Thoracic aorta (tissue), 2 donors: ENCODE measurements at regions not wholly inside any gene's neighbourhood (a gene's known extent, or its start where the extent isn't known, plus 50 kb on each side); places are given as distances from the start of the nearest gene placed in this dataset.

Experiments used
- ATAC-seq: fragments of 150-250 bp; one replicate; pipeline ENCODE4 v1.8.0; 2017; ENCODE audit warnings: low read depth; ENCODE audit not compliant: insufficient number of reproducible peaks, low FRiP score
- DNase-seq: peaks from one replicate; pipeline ENCODE4 v3.0.0-alpha.2; 2020; ENCODE audit warnings: low spot score
- H3K27ac ChIP-seq, 2 donors: fragments of 200-600 bp; sonication (generic); 1 replicate in 1 of 2; 2 replicates in 1 of 2; pipeline ENCODE4 v1.5.1; 2016; ENCODE audit warnings: mild to moderate bottlenecking in 2 of 2, moderate library complexity in 2 of 2
- H3K27me3 ChIP-seq: fragments of 200-600 bp; sonication (generic); replicated peaks from 2 replicates; pipeline ENCODE4 v1.6.0; 2016; ENCODE audit warnings: mild to moderate bottlenecking; ENCODE audit not compliant: insufficient read depth
- H3K36me3 ChIP-seq: fragments of 200-600 bp; sonication (generic); one replicate; pipeline ENCODE4 v1.5.1; 2016
- H3K4me1 ChIP-seq, 2 donors: fragments of 200-600 bp; sonication (generic); 1 replicate in 1 of 2; 2 replicates in 1 of 2; pipeline versions ENCODE4 v1.5.1 to v1.6.0; 2016; ENCODE audit warnings: low read depth in 2 of 2, mild to moderate bottlenecking in 1 of 2; ENCODE audit not compliant: control insufficient read depth in 1 of 2
- H3K4me3 ChIP-seq: fragments of 200-600 bp; sonication (generic); 2 replicates; pipeline ENCODE4 v1.5.1; 2016; ENCODE audit warnings: mild to moderate bottlenecking
- H3K9me3 ChIP-seq: fragments of 200-600 bp; sonication (generic); 2 replicates; pipeline ENCODE4 v1.5.1; 2016
- CTCF ChIP-seq: fragments of 200-600 bp; sonication (generic); IDR thresholded peaks from one replicate; pipeline ENCODE4 v1.5.1; 2019; ENCODE audit warnings: antibody characterized with exemption

GRCh38 chr5:138661991-138662434 lies 86.8 kb upstream of the HSPA9 start:
- no peak for TF ChIP-seq CTCF
- DNase-seq (no peak), ATAC-seq (no peak)
- Histone ChIP-seq H3K9me3 (no peaks in the 10 kb centered on the region), H3K36me3 (no peaks in the 10 kb centered on the region), H3K27me3 (no peaks in the 10 kb centered on the region), H3K4me1 (no peaks in the 10 kb centered on the region), H3K27ac (no peak overlapping the region), H3K4me3 (no peak overlapping the region)

GRCh38 chr5:138661291-138661960 lies 86.2 kb upstream of the HSPA9 start:
- TF ChIP-seq CTCF = no peak
- ATAC-seq (no peak), DNase-seq (no peak)
- no peak overlapping the region for H3K27ac ChIP-seq
- H3K27me3 ChIP-seq = no peaks in the 10 kb centered on the region
- no peaks in the 10 kb centered on the region for H3K4me1 ChIP-seq
- no peak overlapping the region for H3K4me3 ChIP-seq
- no peaks in the 10 kb centered on the region for H3K36me3 ChIP-seq
- H3K9me3 ChIP-seq = no peaks in the 10 kb centered on the region

- Histone ChIP-seq H3K9me3 (no peaks in the 10 kb centered on the region), H3K4me1 (no peaks in the 10 kb centered on the region), H3K27ac (no peak overlapping the region), H3K4me3 (no peak overlapping the region), H3K27me3 (no peaks in the 10 kb centered on the region), H3K36me3 (no peaks in the 10 kb centered on the region)
- DNase-seq (no peak), ATAC-seq (no peak)
- no peak for TF ChIP-seq CTCF
Measured at GRCh38 chr5:138660051-138660572, 84.9 kb upstream of the HSPA9 start.

- no peak for DNase-seq
- no peaks in the 10 kb centered on the region for H3K4me1 ChIP-seq
- no peaks in the 10 kb centered on the region for H3K27me3 ChIP-seq
- no peaks in the 10 kb centered on the region for H3K9me3 ChIP-seq
- no peak for TF ChIP-seq CTCF
- no peak overlapping the region for H3K27ac ChIP-seq
- no peaks in the 10 kb centered on the region for H3K36me3 ChIP-seq
- ATAC-seq = no peak
- H3K4me3 ChIP-seq = no peak overlapping the region
Measured at GRCh38 chr5:138659561-138659960, 84.4 kb upstream of the HSPA9 start.

GRCh38 chr5:138659121-138659520 lies 83.9 kb upstream of the HSPA9 start:
- Histone ChIP-seq H3K4me1 (no peaks in the 10 kb centered on the region), H3K4me3 (no peak overlapping the region), H3K36me3 (no peaks in the 10 kb centered on the region), H3K9me3 (no peaks in the 10 kb centered on the region), H3K27ac (no peak overlapping the region), H3K27me3 (no peaks in the 10 kb centered on the region)
- ATAC-seq (no peak), DNase-seq (no peak)
- TF ChIP-seq CTCF = no peak
